ENCODE measurements at regions not wholly inside any gene's neighbourhood (a gene's known extent, or its start where the extent isn't known, plus 50 kb on each side); places are given as distances from the start of the nearest gene placed in this dataset.

- no peak for TF ChIP-seq CTCF (IDR thresholded peaks at IDR 0.05)
- TF ChIP-seq POLR2A (IDR thresholded peaks at IDR 0.05): no peak
- TF ChIP-seq EP300 (IDR thresholded peaks at IDR 0.05): no peak
These were observed 140.6 kb upstream of the ZNF366 start for GRCh38 chr5:72647806-72648205.

Data from gastroesophageal sphincter (tissue), 3 donors.